ENCODE measurements at regions not wholly inside any gene's neighbourhood (a gene's known extent, or its start where the extent isn't known, plus 50 kb on each side); places are given as distances from the start of the nearest gene placed in this dataset.

GRCh38 chr13:44278166-44278565 is 95.5 kb upstream of the SERP2 start:
- DNase-seq, result no peak
- no peaks in the 10 kb centered on the region for H3K9me3 Mint-ChIP-seq
- H3K4me3 Mint-ChIP-seq, result no peak overlapping the region
- peaks cover 10% of the 10 kb centered on the region for H3K27me3 Mint-ChIP-seq (ENCODE audit: insufficient read depth)
- TF ChIP-seq CTCF (IDR thresholded peaks at IDR 0.05), result no peak
- no peaks in the 10 kb centered on the region for H3K36me3 Mint-ChIP-seq (ENCODE audit: low read depth)
- H3K4me1 Mint-ChIP-seq (ENCODE audit: low read depth), result peaks cover 32% of the 10 kb centered on the region
- no peak overlapping the region for H3K27ac Mint-ChIP-seq

GRCh38 chr13:44280456-44280855 is 93.2 kb upstream of the SERP2 start:
- peaks cover 5% of the 10 kb centered on the region; the same call in 1 of the 2 replicates for H3K9me3 Mint-ChIP-seq
- H3K36me3 Mint-ChIP-seq (ENCODE audit: low read depth), result no peaks in the 10 kb centered on the region
- peak; percentile 47 for DNase-seq
- H3K4me1 Mint-ChIP-seq (ENCODE audit: low read depth), result peaks cover 14% of the 10 kb centered on the region
- peaks cover 20% of the 10 kb centered on the region for H3K27me3 Mint-ChIP-seq (ENCODE audit: insufficient read depth)
- H3K4me3 Mint-ChIP-seq, result no peak overlapping the region
- no peak for TF ChIP-seq CTCF (IDR thresholded peaks at IDR 0.05)
- no peak overlapping the region for H3K27ac Mint-ChIP-seq

- H3K4me3 Mint-ChIP-seq, result no peak overlapping the region
- H3K9me3 Mint-ChIP-seq, result peaks cover 5% of the 10 kb centered on the region; the same call in 1 of the 2 replicates
- peaks cover 23% of the 10 kb centered on the region for H3K27me3 Mint-ChIP-seq (ENCODE audit: insufficient read depth)
- H3K27ac Mint-ChIP-seq, result no peak overlapping the region
- H3K4me1 Mint-ChIP-seq (ENCODE audit: low read depth), result peaks cover 14% of the 10 kb centered on the region
- no peaks in the 10 kb centered on the region for H3K36me3 Mint-ChIP-seq (ENCODE audit: low read depth)
- no peak for TF ChIP-seq CTCF (IDR thresholded peaks at IDR 0.05)
- no peak for DNase-seq
Observed at GRCh38 chr13:44281252-44282000, 92.2 kb upstream of the SERP2 start.

- H3K9me3 Mint-ChIP-seq, result peaks cover 5% of the 10 kb centered on the region; the same call in 1 of the 2 replicates
- H3K4me3 Mint-ChIP-seq, result no peak overlapping the region
- H3K36me3 Mint-ChIP-seq (ENCODE audit: low read depth), result no peaks in the 10 kb centered on the region
Observed at GRCh38 chr13:44283600-44283999, 90.0 kb upstream of the SERP2 start.

GRCh38 chr13:44287958-44288357 is 85.7 kb upstream of the SERP2 start:
- no peaks in the 10 kb centered on the region for H3K4me1 Mint-ChIP-seq (ENCODE audit: low read depth)
- peaks cover 6% of the 10 kb centered on the region for H3K36me3 Mint-ChIP-seq (ENCODE audit: low read depth)
- no peak for TF ChIP-seq CTCF (IDR thresholded peaks at IDR 0.05)

More at GRCh38 chr13:44283600-44283999, 90.0 kb upstream of the SERP2 start:
- Mint-ChIP-seq H3K27ac (no peak overlapping the region), H3K27me3 (ENCODE audit: insufficient read depth) (peaks cover 29% of the 10 kb centered on the region), H3K4me1 (ENCODE audit: low read depth) (peaks cover 14% of the 10 kb centered on the region)
- no peak for TF ChIP-seq CTCF (IDR thresholded peaks at IDR 0.05)
- no peak for DNase-seq

More at GRCh38 chr13:44287958-44288357, 85.7 kb upstream of the SERP2 start:
- H3K27ac Mint-ChIP-seq, result no peak overlapping the region
- peaks cover 25% of the 10 kb centered on the region for H3K27me3 Mint-ChIP-seq (ENCODE audit: insufficient read depth)
- H3K9me3 Mint-ChIP-seq, result peaks cover 19% of the 10 kb centered on the region
- H3K4me3 Mint-ChIP-seq, result no peak overlapping the region
- DNase-seq, result no peak

All from HFFc6 (cell line).